GM18499 (cell line): ENCODE measurements at regions not wholly inside any gene's neighbourhood (a gene's known extent, or its start where the extent isn't known, plus 50 kb on each side); places are given as distances from the start of the nearest gene placed in this dataset.
"Not testable (repeated sequence)": the region's sequence is repeated elsewhere in the genome, so short reads cannot be mapped to it uniquely, and the experiment has no call there.

Experiments used
- ATAC-seq: cut with Tn5 transposase; IDR thresholded peaks from one replicate; pipeline ENCODE4 v1.9.1; 2021; ENCODE audit warnings: moderate number of reproducible peaks; ENCODE audit not compliant: insufficient read depth, unreplicated experiment

GRCh38 chr6:120553353-120553752, 780.9 kb downstream of the TBC1D32 start:
- ATAC-seq = no peak

GRCh38 chr6:120545353-120545752, 788.9 kb downstream of the TBC1D32 start:
- no peak for ATAC-seq

GRCh38 chr6:120534954-120535353, 799.3 kb downstream of the TBC1D32 start:
- no peak for ATAC-seq

GRCh38 chr6:120526576-120526975, 807.7 kb downstream of the TBC1D32 start:
- no peak for ATAC-seq

GRCh38 chr6:120514544-120514943, 819.7 kb downstream of the TBC1D32 start:
- ATAC-seq = no peak

- ATAC-seq = no peak
These were observed 822.6 kb downstream of the TBC1D32 start for GRCh38 chr6:120511712-120512111.

GRCh38 chr6:120498711-120499110, 835.6 kb downstream of the TBC1D32 start:
- no peak for ATAC-seq

- no peak for ATAC-seq
These were observed 837.6 kb downstream of the TBC1D32 start for GRCh38 chr6:120496661-120497060.

- no peak for ATAC-seq
These were observed 840.8 kb downstream of the TBC1D32 start for GRCh38 chr6:120493505-120493904.

- no peak for ATAC-seq
These were observed 844.3 kb downstream of the TBC1D32 start for GRCh38 chr6:120489941-120490340.

GRCh38 chr6:120484146-120484545, 850.1 kb downstream of the TBC1D32 start:
- no peak for ATAC-seq

GRCh38 chr6:120478650-120479049, 855.6 kb downstream of the TBC1D32 start:
- no peak for ATAC-seq

GRCh38 chr6:120473804-120474203, 860.5 kb downstream of the TBC1D32 start:
- no peak for ATAC-seq

- no peak for ATAC-seq
These were observed 865.8 kb downstream of the TBC1D32 start for GRCh38 chr6:120468486-120468885.

GRCh38 chr6:120451508-120451907, 882.8 kb downstream of the TBC1D32 start:
- no peak for ATAC-seq

GRCh38 chr6:120447605-120448004, 886.7 kb downstream of the TBC1D32 start:
- ATAC-seq = no peak

- not testable (repeated sequence) for ATAC-seq
These were observed 901.4 kb downstream of the TBC1D32 start for GRCh38 chr6:120432840-120433239.

- ATAC-seq = no peak
These were observed 902.4 kb downstream of the TBC1D32 start for GRCh38 chr6:120431841-120432240.

GRCh38 chr6:120411394-120411793, 922.9 kb downstream of the TBC1D32 start:
- no peak for ATAC-seq

GRCh38 chr6:120410586-120410985, 923.7 kb downstream of the TBC1D32 start:
- no peak for ATAC-seq

GRCh38 chr6:120407696-120408095, 926.6 kb downstream of the TBC1D32 start:
- no peak for ATAC-seq

- no peak for ATAC-seq
These were observed 928.3 kb downstream of the TBC1D32 start for GRCh38 chr6:120405947-120406346.

GRCh38 chr6:120395784-120396183, 938.5 kb downstream of the TBC1D32 start:
- ATAC-seq = no peak
